Left renal pelvis (tissue), 4 donors: ENCODE measurements at regions not wholly inside any gene's neighbourhood (a gene's known extent, or its start where the extent isn't known, plus 50 kb on each side); places are given as distances from the start of the nearest gene placed in this dataset.

Experiments
- DNase-seq, 4 donors: peaks; one replicate each; pipeline ENCODE4 v3.0.0-alpha.2; 2013; ENCODE audit warnings: low read depth in 4 of 4, low spot score in 3 of 4

DNA sequence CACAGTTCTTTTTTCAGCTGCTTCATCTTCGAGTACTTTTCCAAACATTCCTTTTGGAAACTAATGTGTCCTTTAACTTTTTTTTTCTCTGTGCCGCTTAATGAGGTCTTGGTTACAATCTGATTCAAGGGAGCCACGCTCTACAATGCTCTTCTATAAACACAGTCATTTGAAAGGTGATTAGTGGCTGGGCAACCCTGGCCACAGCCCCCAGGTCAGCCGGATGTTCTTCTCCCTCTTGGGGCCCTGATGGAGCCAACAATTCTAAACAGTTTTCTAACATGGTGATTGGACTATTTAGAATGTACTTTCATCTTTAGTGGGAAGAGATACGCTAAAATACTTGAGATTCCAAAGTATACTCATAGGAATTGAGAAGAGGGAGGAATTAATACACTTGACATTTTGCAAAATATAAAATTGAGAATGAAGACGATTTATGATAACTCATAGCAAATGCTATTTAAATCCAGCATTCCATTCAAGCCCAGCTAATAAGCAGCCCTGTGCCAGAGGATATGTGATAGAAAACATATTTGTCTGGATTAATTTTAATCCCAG lies 83.7 kb upstream of the MBOAT2 start:
- no peak for DNase-seq

GRCh38 chr2:9086465-9086864 lies 83.0 kb upstream of the MBOAT2 start:
- DNase-seq = no peak

- DNase-seq = no peak
Measured at GRCh38 chr2:9085353-9085752, 81.9 kb upstream of the MBOAT2 start.

DNA sequence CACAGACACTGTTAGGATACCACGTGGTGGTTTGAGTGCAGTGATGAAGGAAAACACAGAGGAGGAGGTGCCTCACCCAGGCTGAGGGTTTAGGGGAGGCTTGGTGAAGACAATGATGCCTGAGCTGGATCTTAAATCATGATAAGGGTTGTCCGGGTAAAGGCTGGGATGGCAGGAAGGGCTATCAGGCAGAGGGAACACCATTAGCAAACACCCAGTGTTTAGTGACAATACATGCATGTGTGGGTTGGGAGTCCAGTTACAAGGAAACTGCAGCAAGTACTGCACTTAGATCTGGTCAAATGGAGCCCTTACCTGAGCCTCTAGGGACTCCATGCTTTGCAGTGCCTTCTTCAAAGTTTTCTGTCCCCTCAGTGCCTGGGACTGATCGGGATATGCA lies 79.8 kb upstream of the MBOAT2 start:
- no peak for DNase-seq

- DNase-seq = no peak
Measured at GRCh38 chr2:9082158-9082557, 78.7 kb upstream of the MBOAT2 start.

- DNase-seq = no peak
Measured at GRCh38 chr2:9081750-9082149, 78.3 kb upstream of the MBOAT2 start.

DNA sequence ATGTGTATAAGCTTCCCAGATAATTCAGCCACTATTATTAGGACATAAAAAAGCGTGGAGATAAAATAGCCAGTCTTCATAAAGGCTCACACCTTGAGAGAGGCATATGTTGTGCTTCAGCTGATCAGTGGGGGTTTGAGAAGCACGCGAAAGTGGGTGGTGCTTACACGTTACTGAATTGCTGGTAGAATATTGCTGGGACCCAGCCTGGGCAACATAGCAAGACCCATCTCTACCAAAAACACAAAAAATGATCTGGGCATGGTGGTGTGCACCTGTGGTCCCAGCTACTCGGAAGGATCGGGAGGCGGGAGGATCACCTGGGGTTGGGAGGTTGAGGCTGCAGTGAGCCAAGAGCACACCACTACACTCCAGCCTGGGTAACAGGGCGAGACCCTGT lies 74.9 kb upstream of the MBOAT2 start:
- DNase-seq = no peak

GRCh38 chr2:9077691-9078090 lies 74.2 kb upstream of the MBOAT2 start:
- no peak for DNase-seq

DNA sequence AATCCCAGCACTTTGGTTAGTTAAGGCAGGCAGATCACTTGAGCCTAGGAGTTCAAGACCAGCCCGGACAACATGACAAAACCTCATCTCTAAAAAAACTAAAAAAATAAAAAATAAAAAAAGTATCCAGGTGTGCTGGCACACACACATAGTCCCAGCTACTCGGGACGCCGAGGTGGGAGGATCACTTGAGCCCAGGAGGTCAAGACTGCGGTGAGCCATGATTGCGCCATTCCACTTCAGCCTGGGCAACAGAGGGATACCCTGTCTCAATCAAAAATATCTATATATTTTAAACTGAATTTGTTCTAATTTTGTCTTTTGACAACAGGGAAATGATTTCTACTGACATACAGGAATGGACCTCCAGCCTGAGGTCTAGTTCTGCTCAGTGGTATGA lies 73.3 kb upstream of the MBOAT2 start:
- DNase-seq = no peak

DNA sequence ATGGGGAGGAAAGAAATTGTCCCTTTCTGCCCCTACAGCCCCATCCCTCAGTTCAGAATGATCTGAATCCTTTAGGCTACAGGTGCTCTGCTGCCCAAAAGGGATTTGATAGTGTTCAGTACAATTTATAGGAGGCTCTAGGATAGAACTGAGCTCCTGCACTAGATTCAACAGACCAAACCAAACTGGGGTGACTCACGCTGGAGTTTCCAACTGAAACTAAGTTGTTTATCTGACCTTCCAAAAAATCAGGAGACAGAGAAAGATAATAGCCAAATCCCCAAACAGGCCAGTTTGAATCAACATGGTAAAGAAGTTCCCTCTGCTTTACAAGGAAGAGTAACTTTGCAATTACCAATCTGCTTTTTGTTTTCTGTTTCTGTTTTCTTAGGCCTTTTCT lies 72.7 kb upstream of the MBOAT2 start:
- DNase-seq = no peak

DNA sequence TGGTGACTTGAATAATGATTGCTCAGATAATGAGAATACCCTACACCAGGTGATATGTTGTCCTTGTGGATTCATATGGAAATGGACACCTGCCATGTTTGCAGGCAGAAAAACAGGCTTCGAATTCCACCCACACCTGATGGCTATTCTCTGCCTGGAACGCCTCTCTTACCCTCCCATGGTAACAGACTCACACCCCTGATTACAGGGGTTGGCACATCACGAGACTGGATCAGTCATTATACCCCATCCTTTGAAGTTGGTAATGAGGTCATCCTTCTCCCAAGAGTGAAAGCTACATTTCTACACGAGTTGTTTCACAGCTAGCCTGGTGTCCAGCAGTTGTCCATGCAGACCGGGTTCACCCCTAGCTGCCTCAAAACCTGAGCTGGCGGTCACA lies 71.4 kb upstream of the MBOAT2 start:
- no peak for DNase-seq

DNA sequence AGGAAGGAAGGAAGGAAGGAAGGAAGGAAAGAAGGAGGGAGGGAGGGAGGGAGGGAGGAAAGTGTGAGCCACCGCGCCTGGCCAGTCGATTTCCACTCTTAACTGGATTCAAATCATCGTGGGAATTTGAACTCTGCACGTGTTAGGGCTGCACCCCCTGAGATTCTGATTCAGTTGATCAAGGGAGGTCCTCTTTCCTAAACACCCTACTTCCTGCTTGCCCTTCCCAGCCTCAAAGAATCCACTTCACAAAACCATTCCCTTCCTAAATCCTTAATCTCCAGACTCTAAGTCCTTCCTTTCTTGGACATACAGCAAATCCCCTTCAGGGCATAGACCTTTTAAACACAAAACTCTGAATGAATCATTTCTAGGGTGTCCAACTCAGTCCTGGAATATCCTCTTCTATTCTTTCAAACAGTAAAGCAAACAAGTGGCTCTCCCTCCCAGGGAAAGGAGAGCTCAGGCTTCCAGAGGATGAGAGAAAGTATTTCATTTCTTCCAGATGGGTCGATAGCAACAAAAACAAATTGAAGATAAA lies 68.2 kb upstream of the MBOAT2 start:
- no peak for DNase-seq

DNA sequence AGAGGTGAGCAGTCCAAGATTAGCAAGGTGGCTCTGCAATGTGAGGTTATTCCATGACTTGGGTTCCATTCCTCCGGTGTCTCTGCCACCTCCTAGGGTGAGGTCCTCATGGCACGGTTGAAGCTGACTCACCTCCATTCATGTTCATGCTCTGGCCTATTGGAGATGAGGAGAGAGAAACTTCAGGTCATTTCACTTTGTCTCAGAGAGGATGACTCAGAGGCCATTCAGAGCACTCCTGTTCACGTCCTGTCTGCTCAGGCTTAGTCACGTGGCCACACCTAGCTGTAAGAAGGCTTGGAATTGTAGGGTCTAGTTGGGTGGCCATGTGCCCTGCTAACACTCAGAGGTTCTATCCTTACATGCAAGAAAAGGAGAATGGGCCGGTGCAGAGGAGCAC lies 67.5 kb upstream of the MBOAT2 start:
- DNase-seq = no peak

- no peak for DNase-seq
Measured at GRCh38 chr2:9069543-9069942, 66.1 kb upstream of the MBOAT2 start.

GRCh38 chr2:9065901-9066300 lies 62.4 kb upstream of the MBOAT2 start:
- no peak for DNase-seq

- DNase-seq = no peak
Measured at GRCh38 chr2:9063023-9063606, 59.6 kb upstream of the MBOAT2 start.

GRCh38 chr2:9060819-9061218 lies 57.3 kb upstream of the MBOAT2 start:
- no peak for DNase-seq

GRCh38 chr2:9057939-9058761 lies 54.7 kb upstream of the MBOAT2 start:
- no peak for DNase-seq

DNA sequence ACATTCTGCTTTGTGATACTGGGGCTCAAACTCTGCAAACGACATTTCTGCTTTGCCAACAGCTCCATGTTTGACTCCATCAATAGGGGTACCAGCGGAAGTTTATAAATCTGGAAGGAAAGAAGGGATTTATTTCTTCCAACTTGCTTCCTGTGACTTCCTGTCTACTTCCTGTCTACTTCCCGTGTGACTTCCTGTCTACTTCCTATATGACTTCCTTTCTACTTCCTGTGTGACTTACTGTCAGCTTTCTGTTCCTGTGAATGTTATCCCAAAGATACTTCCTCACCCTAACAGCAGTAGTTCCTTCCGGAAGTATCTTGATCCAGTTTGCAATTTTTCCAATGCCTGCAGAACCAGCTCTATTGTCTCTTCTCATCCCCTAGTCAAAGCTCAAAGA lies 52.0 kb upstream of the MBOAT2 start:
- DNase-seq = no peak

GRCh38 chr2:9053534-9053931 lies 50.0 kb upstream of the MBOAT2 start:
- DNase-seq = no peak
